Kidney (tissue), 13 donors: ENCODE measurements at regions not wholly inside any gene's neighbourhood (a gene's known extent, or its start where the extent isn't known, plus 50 kb on each side); places are given as distances from the start of the nearest gene placed in this dataset.

Source experiments
- DNase-seq, 5 donors: peaks; one replicate each; pipeline ENCODE4 v3.0.0-alpha.2; 2013 to 2020
- FAIRE-seq: peaks from 2 replicates; lab custom pipeline; 2012; peaks lifted over from hg19 to GRCh38; lab: Jason Lieb, UNC
- H3K27ac ChIP-seq, 2 donors: one replicate each; pipeline ENCODE4 v1.7.0; 2013; ENCODE audit warnings: low read depth in 2 of 2, low read length in 2 of 2, inconsistent platforms in 1 of 2
- H3K27me3 ChIP-seq: one replicate; pipeline ENCODE4 v1.7.1; 2013; ENCODE audit warnings: low read length, inconsistent platforms; ENCODE audit not compliant: control insufficient read depth, insufficient read depth
- H3K36me3 ChIP-seq, 3 donors: one replicate each; pipeline versions ENCODE4 v1.7.0 to v1.7.1; 2013; ENCODE audit warnings: low read length in 3 of 3, control low read depth in 1 of 3, inconsistent platforms in 1 of 3; ENCODE audit not compliant: insufficient read depth in 3 of 3, control insufficient read depth in 2 of 3
- H3K4me1 ChIP-seq, 3 donors: one replicate each; pipeline versions ENCODE4 v1.7.0 to v1.7.1; 2013; ENCODE audit warnings: low read length in 3 of 3, inconsistent platforms in 1 of 3, low read depth in 1 of 3; ENCODE audit not compliant: control insufficient read depth in 2 of 3, insufficient read depth in 2 of 3
- H3K4me3 ChIP-seq, 3 donors: one replicate each; pipeline versions ENCODE4 v1.7.0 to v1.8.1; 2013; ENCODE audit warnings: low read length in 3 of 3, control low read depth in 1 of 3, inconsistent platforms in 1 of 3
- H3K9ac ChIP-seq, 3 donors: one replicate each; pipeline versions ENCODE4 v1.7.0 to v1.7.1; 2013; ENCODE audit warnings: low read length in 3 of 3, control low read depth in 1 of 3, inconsistent platforms in 1 of 3
- H3K9me3 ChIP-seq, 3 donors: one replicate each; pipeline versions ENCODE4 v1.7.0 to v1.7.1; 2013; ENCODE audit warnings: low read length in 3 of 3, control low read depth in 1 of 3, inconsistent platforms in 1 of 3; ENCODE audit not compliant: control insufficient read depth in 2 of 3, insufficient read depth in 1 of 3
- CTCF ChIP-seq: IDR thresholded peaks from 3 replicates; pipeline ENCODE4 v1.5.1; 2012; ENCODE audit warnings: mild to moderate bottlenecking, moderate library complexity, borderline replicate concordance; ENCODE audit not compliant: insufficient read depth; ENCODE audit errors: extremely low read depth
- intact Hi-C: fragments of 100-400 bp; cut with DNase I; formaldehyde crosslinking; loops from one replicate; pipeline ENCODE4 v1.11.1; 2022
- donor health status: control.
- donor health status: control.
- donor health status: control.
- donor health status: control.
- donor health status: control.
- donor health status: DM: yes; HTN: yes; CAD: no.
- donor health status: Normal renal cell carcinoma (clear cell type).

DNA sequence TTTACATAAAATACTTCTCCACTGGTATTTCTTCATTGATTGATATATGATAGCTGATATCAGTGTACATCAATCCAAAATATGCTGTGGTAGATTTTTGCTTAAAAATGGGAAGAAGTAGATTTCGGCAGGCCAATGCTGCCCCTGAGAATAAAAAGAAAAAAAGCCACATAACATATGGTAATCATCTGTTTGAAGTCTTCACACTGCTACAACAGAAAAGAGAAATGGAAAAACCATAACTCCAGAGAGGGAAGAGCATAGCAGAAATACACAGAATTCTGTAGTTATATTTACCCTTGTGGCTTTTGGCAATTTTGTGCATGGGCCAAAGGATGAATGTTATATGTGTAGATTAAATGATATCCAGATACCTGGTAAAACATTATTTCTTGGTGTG is 143.1 kb upstream of the KCNMB2 start:
- no peaks in the 10 kb centered on the region for H3K9me3 ChIP-seq
- TF ChIP-seq CTCF, result no peak
- H3K36me3 ChIP-seq, result no peaks in the 10 kb centered on the region
- DNase-seq (peak in 1 of 5 donors; percentile 9), FAIRE-seq (no peak)
- H3K9ac ChIP-seq, result no peak overlapping the region
- no peak overlapping the region for H3K4me3 ChIP-seq
- intact Hi-C loops, result no loop called here
- no peaks in the 10 kb centered on the region for H3K27me3 ChIP-seq
- H3K4me1 ChIP-seq, result no peaks in the 10 kb centered on the region
- H3K27ac ChIP-seq, result no peak overlapping the region

- Histone ChIP-seq H3K27me3 (no peaks in the 10 kb centered on the region), H3K9me3 (no peaks in the 10 kb centered on the region), H3K36me3 (no peaks in the 10 kb centered on the region), H3K4me1 (no peaks in the 10 kb centered on the region), H3K4me3 (no peak overlapping the region), H3K27ac (no peak overlapping the region), H3K9ac (no peak overlapping the region)
- DNase-seq, result peak in 1 of 5 donors; percentile 43
- intact Hi-C loops, result no loop called here
- TF ChIP-seq CTCF, result no peak
- FAIRE-seq, result no peak
Observed at GRCh38 chr3:178393824-178394223, 142.4 kb upstream of the KCNMB2 start.

GRCh38 chr3:178396318-178396717 is 139.9 kb upstream of the KCNMB2 start:
- Histone ChIP-seq H3K9me3 (no peaks in the 10 kb centered on the region), H3K27me3 (no peaks in the 10 kb centered on the region), H3K4me1 (no peaks in the 10 kb centered on the region), H3K36me3 (no peaks in the 10 kb centered on the region), H3K27ac (no peak overlapping the region), H3K4me3 (no peak overlapping the region), H3K9ac (no peak overlapping the region)
- no peak for FAIRE-seq
- DNase-seq, result no peak
- intact Hi-C loops, result no loop called here
- TF ChIP-seq CTCF, result no peak

DNA sequence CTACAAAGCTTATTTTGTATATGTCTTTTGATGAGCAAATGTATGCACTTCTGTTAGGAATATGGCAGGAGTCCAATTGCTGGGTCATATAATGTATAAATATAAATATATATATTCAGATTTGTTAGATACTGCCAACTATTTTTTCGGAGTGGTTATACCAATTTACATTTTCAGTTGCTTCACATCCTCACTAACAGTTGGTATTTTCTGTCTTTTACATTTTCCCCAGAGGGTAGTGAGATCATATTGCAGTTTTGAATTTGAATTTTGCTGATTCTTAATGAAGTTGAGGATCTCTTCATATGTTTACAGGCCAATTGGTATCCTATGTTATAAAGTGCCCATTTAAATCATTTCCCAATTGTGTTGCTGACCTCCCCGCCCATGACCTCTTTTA is 139.0 kb upstream of the KCNMB2 start:
- no peak overlapping the region for H3K9ac ChIP-seq
- H3K4me1 ChIP-seq, result no peaks in the 10 kb centered on the region
- no peak overlapping the region for H3K27ac ChIP-seq
- no peaks in the 10 kb centered on the region for H3K27me3 ChIP-seq
- no peak overlapping the region for H3K4me3 ChIP-seq
- intact Hi-C loops, result no loop called here
- H3K9me3 ChIP-seq, result no peaks in the 10 kb centered on the region
- no peak for TF ChIP-seq CTCF
- no peaks in the 10 kb centered on the region for H3K36me3 ChIP-seq
- DNase-seq (no peak), FAIRE-seq (no peak)
